ENCODE measurements at regions not wholly inside any gene's neighbourhood (a gene's known extent, or its start where the extent isn't known, plus 50 kb on each side); places are given as distances from the start of the nearest gene placed in this dataset.

DNA sequence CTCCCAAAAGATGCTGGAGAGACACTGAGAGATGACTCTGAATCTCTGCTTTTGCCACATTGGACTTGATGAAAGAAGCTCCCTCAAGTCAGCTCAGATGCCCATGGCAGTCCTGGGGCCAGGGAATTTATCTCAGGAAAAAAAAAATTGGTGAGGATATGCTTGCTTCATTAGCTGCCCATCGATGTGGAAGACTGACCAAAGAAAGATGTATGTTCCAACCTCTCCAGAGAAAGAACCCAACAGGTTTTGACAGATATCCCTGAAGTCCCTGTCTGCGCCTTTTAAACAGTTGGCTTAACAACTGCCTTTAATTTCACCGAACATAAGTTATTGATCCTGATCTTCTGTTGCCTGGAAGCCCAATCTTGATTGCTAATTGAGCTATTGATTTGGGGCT lies 137.4 kb downstream of the TMEM114 start:
- no peaks in the 10 kb centered on the region for H3K9me3 ChIP-seq (ENCODE audit: control insufficient read depth, insufficient read depth, low read depth, low read length)
- no peaks in the 10 kb centered on the region for H3K36me3 ChIP-seq (ENCODE audit: control insufficient read depth in 2 of 2, insufficient read depth in 1 of 2, low read length in 2 of 2)
- POLR2A ChIA-PET: no interaction called here
- H3K4me3 ChIP-seq (ENCODE audit: low read depth, low read length): no peak overlapping the region
- H3K4me1 ChIP-seq (ENCODE audit: control insufficient read depth, insufficient read depth, low read length): no peaks in the 10 kb centered on the region
- CTCF ChIA-PET: no interaction called here
- no peak for TF ChIP-seq ZNF654 (tag by site-specific recombination; IDR thresholded peaks at IDR 0.05; ENCODE audit: low read depth)
- no peak for TF ChIP-seq KLF7 (tag by site-specific recombination; IDR thresholded peaks at IDR 0.05; ENCODE audit: borderline replicate concordance)
- TF ChIP-seq ZNF747 (tag by site-specific recombination; IDR thresholded peaks at IDR 0.05): no peak
- TF ChIP-seq ZNF138 (tag by site-specific recombination; IDR thresholded peaks at IDR 0.05; ENCODE audit: borderline replicate concordance): no peak
- TF ChIP-seq ZNF558 (tag by site-specific recombination; IDR thresholded peaks at IDR 0.05): no peak
- TF ChIP-seq, protein P1, sequence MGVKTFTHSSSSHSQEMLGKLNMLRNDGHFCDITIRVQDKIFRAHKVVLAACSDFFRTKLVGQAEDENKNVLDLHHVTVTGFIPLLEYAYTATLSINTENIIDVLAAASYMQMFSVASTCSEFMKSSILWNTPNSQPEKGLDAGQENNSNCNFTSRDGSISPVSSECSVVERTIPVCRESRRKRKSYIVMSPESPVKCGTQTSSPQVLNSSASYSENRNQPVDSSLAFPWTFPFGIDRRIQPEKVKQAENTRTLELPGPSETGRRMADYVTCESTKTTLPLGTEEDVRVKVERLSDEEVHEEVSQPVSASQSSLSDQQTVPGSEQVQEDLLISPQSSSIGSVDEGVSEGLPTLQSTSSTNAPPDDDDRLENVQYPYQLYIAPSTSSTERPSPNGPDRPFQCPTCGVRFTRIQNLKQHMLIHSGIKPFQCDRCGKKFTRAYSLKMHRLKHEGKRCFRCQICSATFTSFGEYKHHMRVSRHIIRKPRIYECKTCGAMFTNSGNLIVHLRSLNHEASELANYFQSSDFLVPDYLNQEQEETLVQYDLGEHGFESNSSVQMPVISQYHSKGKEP (tag by site-specific recombination; IDR thresholded peaks at IDR 0.05): no peak
- TF ChIP-seq ZNF433 (tag by site-specific recombination; IDR thresholded peaks at IDR 0.05; ENCODE audit: low read depth): no peak
- TF ChIP-seq GLI4 (tag by site-specific recombination; IDR thresholded peaks at IDR 0.05): no peak
- TF ChIP-seq, protein P2, sequence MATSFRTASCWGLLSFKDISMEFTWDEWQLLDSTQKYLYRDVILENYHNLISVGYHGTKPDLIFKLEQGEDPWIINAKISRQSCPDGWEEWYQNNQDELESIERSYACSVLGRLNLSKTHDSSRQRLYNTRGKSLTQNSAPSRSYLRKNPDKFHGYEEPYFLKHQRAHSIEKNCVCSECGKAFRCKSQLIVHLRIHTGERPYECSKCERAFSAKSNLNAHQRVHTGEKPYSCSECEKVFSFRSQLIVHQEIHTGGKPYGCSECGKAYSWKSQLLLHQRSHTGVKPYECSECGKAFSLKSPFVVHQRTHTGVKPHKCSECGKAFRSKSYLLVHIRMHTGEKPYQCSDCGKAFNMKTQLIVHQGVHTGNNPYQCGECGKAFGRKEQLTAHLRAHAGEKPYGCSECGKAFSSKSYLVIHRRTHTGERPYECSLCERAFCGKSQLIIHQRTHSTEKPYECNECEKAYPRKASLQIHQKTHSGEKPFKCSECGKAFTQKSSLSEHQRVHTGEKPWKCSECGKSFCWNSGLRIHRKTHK (tag by site-specific recombination; IDR thresholded peaks at IDR 0.05): no peak
- TF ChIP-seq SP7 (tag by site-specific recombination; IDR thresholded peaks at IDR 0.05): no peak
- no peak for TF ChIP-seq KLF16 (tag by site-specific recombination; IDR thresholded peaks at IDR 0.05)
- TF ChIP-seq ZNF132 (tag by site-specific recombination; IDR thresholded peaks at IDR 0.05; ENCODE audit: borderline replicate concordance): no peak
- TF ChIP-seq ZNF214 (tag by site-specific recombination; IDR thresholded peaks at IDR 0.05; ENCODE audit: borderline replicate concordance): no peak
- TF ChIP-seq ZNF624 (tag by site-specific recombination; IDR thresholded peaks at IDR 0.05): no peak
- no peak for TF ChIP-seq ZNF184 (tag by site-specific recombination; IDR thresholded peaks at IDR 0.05)
- TF ChIP-seq, protein P3, sequence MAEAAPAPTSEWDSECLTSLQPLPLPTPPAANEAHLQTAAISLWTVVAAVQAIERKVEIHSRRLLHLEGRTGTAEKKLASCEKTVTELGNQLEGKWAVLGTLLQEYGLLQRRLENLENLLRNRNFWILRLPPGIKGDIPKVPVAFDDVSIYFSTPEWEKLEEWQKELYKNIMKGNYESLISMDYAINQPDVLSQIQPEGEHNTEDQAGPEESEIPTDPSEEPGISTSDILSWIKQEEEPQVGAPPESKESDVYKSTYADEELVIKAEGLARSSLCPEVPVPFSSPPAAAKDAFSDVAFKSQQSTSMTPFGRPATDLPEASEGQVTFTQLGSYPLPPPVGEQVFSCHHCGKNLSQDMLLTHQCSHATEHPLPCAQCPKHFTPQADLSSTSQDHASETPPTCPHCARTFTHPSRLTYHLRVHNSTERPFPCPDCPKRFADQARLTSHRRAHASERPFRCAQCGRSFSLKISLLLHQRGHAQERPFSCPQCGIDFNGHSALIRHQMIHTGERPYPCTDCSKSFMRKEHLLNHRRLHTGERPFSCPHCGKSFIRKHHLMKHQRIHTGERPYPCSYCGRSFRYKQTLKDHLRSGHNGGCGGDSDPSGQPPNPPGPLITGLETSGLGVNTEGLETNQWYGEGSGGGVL (tag by site-specific recombination; IDR thresholded peaks at IDR 0.05): no peak
- no peak for TF ChIP-seq ZNF404 (tag by site-specific recombination; IDR thresholded peaks at IDR 0.05)
- no peak for TF ChIP-seq YY2 (tag by site-specific recombination; IDR thresholded peaks at IDR 0.05)
- H3K27ac ChIP-seq (ENCODE audit: extremely low read depth, low read depth, low read length): no peak overlapping the region

DNA sequence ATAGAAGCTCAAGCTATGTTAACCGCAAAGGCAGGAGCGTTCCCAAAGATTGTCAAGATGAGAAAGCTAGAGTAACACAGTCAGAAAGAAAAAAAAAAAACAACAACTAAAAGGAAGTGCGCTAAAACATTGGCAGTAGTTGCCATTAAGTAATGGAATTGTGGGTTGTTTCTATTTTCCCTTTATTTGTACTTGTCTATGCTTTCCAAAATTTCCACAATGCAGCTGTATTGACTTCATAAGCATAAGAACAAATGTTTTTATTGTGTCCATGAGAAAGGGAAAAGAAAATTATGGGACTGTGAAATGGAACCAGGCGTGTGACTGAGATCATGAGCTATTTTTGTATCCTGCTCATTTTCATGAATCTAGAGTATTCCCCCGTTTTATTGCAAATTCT lies 153.4 kb downstream of the TMEM114 start:
- Histone ChIP-seq H3K4me1 (ENCODE audit: control insufficient read depth, insufficient read depth, low read length) (no peaks in the 10 kb centered on the region), H3K36me3 (ENCODE audit: control insufficient read depth in 2 of 2, insufficient read depth in 1 of 2, low read length in 2 of 2) (no peaks in the 10 kb centered on the region), H3K9me3 (ENCODE audit: control insufficient read depth, insufficient read depth, low read depth, low read length) (no peaks in the 10 kb centered on the region), H3K4me3 (ENCODE audit: low read depth, low read length) (no peak overlapping the region), H3K27ac (ENCODE audit: extremely low read depth, low read depth, low read length) (no peak overlapping the region)
- POLR2A ChIA-PET: no interaction called here
- CTCF ChIA-PET: no interaction called here
- TF ChIP-seq, protein P4, sequence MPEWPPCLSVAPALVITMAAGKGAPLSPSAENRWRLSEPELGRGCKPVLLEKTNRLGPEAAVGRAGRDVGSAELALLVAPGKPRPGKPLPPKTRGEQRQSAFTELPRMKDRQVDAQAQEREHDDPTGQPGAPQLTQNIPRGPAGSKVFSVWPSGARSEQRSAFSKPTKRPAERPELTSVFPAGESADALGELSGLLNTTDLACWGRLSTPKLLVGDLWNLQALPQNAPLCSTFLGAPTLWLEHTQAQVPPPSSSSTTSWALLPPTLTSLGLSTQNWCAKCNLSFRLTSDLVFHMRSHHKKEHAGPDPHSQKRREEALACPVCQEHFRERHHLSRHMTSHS (tag by site-specific recombination; IDR thresholded peaks at IDR 0.05): no peak
- TF ChIP-seq ZNF157 (tag by site-specific recombination; IDR thresholded peaks at IDR 0.05): no peak
- no peak for TF ChIP-seq IKZF3 (tag by site-specific recombination; IDR thresholded peaks at IDR 0.05)
- no peak for TF ChIP-seq GLIS2 (tag by site-specific recombination; IDR thresholded peaks at IDR 0.05)
- no peak for TF ChIP-seq ZNF701 (tag by site-specific recombination; IDR thresholded peaks at IDR 0.05)
- TF ChIP-seq, protein P5, sequence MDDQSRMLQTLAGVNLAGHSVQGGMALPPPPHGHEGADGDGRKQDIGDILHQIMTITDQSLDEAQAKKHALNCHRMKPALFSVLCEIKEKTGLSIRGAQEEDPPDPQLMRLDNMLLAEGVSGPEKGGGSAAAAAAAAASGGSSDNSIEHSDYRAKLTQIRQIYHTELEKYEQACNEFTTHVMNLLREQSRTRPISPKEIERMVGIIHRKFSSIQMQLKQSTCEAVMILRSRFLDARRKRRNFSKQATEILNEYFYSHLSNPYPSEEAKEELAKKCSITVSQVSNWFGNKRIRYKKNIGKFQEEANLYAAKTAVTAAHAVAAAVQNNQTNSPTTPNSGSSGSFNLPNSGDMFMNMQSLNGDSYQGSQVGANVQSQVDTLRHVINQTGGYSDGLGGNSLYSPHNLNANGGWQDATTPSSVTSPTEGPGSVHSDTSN (CRISPR knock-in tag; IDR thresholded peaks at IDR 0.05): no peak
- no peak for TF ChIP-seq SCRT2 (tag by site-specific recombination; IDR thresholded peaks at IDR 0.05)
- TF ChIP-seq ZNF266 (tag by site-specific recombination; IDR thresholded peaks at IDR 0.05; ENCODE audit: low read depth): no peak
- TF ChIP-seq ZFP3 (tag by site-specific recombination; IDR thresholded peaks at IDR 0.05; ENCODE audit: low read depth): no peak
- TF ChIP-seq ZNF155 (tag by site-specific recombination; IDR thresholded peaks at IDR 0.05): no peak
- TF ChIP-seq KLF1 (tag by site-specific recombination; IDR thresholded peaks at IDR 0.05): no peak
- TF ChIP-seq, protein P6, sequence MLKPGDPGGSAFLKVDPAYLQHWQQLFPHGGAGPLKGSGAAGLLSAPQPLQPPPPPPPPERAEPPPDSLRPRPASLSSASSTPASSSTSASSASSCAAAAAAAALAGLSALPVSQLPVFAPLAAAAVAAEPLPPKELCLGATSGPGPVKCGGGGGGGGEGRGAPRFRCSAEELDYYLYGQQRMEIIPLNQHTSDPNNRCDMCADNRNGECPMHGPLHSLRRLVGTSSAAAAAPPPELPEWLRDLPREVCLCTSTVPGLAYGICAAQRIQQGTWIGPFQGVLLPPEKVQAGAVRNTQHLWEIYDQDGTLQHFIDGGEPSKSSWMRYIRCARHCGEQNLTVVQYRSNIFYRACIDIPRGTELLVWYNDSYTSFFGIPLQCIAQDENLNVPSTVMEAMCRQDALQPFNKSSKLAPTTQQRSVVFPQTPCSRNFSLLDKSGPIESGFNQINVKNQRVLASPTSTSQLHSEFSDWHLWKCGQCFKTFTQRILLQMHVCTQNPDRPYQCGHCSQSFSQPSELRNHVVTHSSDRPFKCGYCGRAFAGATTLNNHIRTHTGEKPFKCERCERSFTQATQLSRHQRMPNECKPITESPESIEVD (tag by site-specific recombination; IDR thresholded peaks at IDR 0.05): no peak
